NT2/D1 (cell line): ENCODE measurements at regions not wholly inside any gene's neighbourhood (a gene's known extent, or its start where the extent isn't known, plus 50 kb on each side); places are given as distances from the start of the nearest gene placed in this dataset.

Experiments
- SUZ12 ChIP-seq: IDR thresholded peaks from 2 replicates; pipeline ENCODE4 v1.6.1; 2011; ENCODE audit not compliant: insufficient read length, insufficient read depth; ENCODE audit errors: extremely low read depth
- YY1 ChIP-seq: IDR thresholded peaks from 2 replicates; pipeline ENCODE4 v1.6.1; 2011; ENCODE audit not compliant: insufficient read length, insufficient read depth
- ZNF274 ChIP-seq: IDR thresholded peaks from 2 replicates; pipeline ENCODE4 v1.6.1; 2011; ENCODE audit warnings: mild to moderate bottlenecking, low read depth, low read length

DNA sequence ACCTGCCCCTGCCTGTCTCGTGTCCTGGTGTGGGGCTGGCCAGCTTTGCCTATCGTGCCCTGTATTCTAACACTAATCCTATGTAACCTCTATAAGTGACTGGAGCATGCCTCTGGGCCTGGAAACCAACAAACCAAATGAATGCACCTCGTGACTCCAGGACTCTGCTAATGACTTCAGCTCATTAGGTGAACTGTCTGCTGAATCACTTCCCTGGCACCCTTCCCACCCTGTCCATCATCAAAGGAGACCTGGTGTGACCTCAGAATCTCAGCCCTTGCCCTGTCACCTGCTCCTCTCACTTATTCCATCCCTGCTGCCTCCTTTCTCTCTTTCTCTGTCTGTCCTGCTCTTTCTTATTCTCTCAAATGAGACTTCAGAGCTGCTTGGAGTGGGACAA lies 322.4 kb downstream of the CBLN1 start:
- TF ChIP-seq ZNF274 (no peak), YY1 (no peak), SUZ12 (no peak)
